Activated T-cell treated with anti-CD3 and anti-CD28 coated beads for 24 hours (primary cell): ENCODE measurements at regions not wholly inside any gene's neighbourhood (a gene's known extent, or its start where the extent isn't known, plus 50 kb on each side); places are given as distances from the start of the nearest gene placed in this dataset.

Experiments used
- DNase-seq: peaks from one replicate; pipeline ENCODE4 v3.0.0-alpha.2; 2020; ENCODE audit warnings: low read depth

- no peak for DNase-seq
Observed at GRCh38 chr4:108365551-108365950, 196.8 kb upstream of the LEF1 start.

GRCh38 chr4:108361886-108362285 is 193.2 kb upstream of the LEF1 start:
- no peak for DNase-seq

GRCh38 chr4:108361446-108361820 is 192.7 kb upstream of the LEF1 start:
- DNase-seq = no peak

GRCh38 chr4:108360754-108361445 is 192.2 kb upstream of the LEF1 start:
- DNase-seq = no peak

GRCh38 chr4:108359986-108360681 is 191.4 kb upstream of the LEF1 start:
- no peak for DNase-seq

- no peak for DNase-seq
Observed at GRCh38 chr4:108359130-108359985, 190.6 kb upstream of the LEF1 start.

GRCh38 chr4:108355902-108356535 is 187.3 kb upstream of the LEF1 start:
- no peak for DNase-seq

GRCh38 chr4:108355186-108355901 is 186.6 kb upstream of the LEF1 start:
- no peak for DNase-seq

- DNase-seq = no peak
Observed at GRCh38 chr4:108352664-108353308, 184.1 kb upstream of the LEF1 start.

- no peak for DNase-seq
Observed at GRCh38 chr4:108351791-108352190, 183.1 kb upstream of the LEF1 start.

GRCh38 chr4:108350332-108350731 is 181.6 kb upstream of the LEF1 start:
- no peak for DNase-seq

- DNase-seq = no peak
Observed at GRCh38 chr4:108346818-108347210, 178.1 kb upstream of the LEF1 start.

- no peak for DNase-seq
Observed at GRCh38 chr4:108345862-108346817, 177.4 kb upstream of the LEF1 start.

GRCh38 chr4:108342325-108342970 is 173.7 kb upstream of the LEF1 start:
- no peak for DNase-seq

GRCh38 chr4:108337923-108338322 is 169.2 kb upstream of the LEF1 start:
- DNase-seq = no peak

GRCh38 chr4:108336076-108336475 is 167.3 kb upstream of the LEF1 start:
- no peak for DNase-seq

- no peak for DNase-seq
Observed at GRCh38 chr4:108335081-108335480, 166.3 kb upstream of the LEF1 start.

- DNase-seq = no peak
Observed at GRCh38 chr4:108334031-108334430, 165.3 kb upstream of the LEF1 start.

- DNase-seq = no peak
Observed at GRCh38 chr4:108333353-108333942, 164.7 kb upstream of the LEF1 start.
